Caki2 (cell line): ENCODE measurements at regions not wholly inside any gene's neighbourhood (a gene's known extent, or its start where the extent isn't known, plus 50 kb on each side); places are given as distances from the start of the nearest gene placed in this dataset.

ENCODE experiments used
- DNase-seq: peaks from one replicate; pipeline ENCODE4 v3.0.0-alpha.2; 2015; ENCODE audit warnings: low read depth
- in situ Hi-C: cut with HindIII; loops from 2 replicates; pipeline ENCODE4 v1.10.0; 2016; ENCODE audit warnings: low sequenced_read_pairs, low pct_unique_long_range_greater_than_20kb, mixed read lengths

GRCh38 chr3:137947117-137947516 is 62.8 kb upstream of the CLDN18 start:
- no peak for DNase-seq
- in situ Hi-C loops: no loop called here

- no peak for DNase-seq
- in situ Hi-C loops: no loop called here
Measured at GRCh38 chr3:137948400-137949072, 61.4 kb upstream of the CLDN18 start.

GRCh38 chr3:137958636-137959035 is 51.3 kb upstream of the CLDN18 start:
- no peak for DNase-seq
- in situ Hi-C loops: no loop called here
